Gastrocnemius medialis (tissue), 4 donors: ENCODE measurements at regions not wholly inside any gene's neighbourhood (a gene's known extent, or its start where the extent isn't known, plus 50 kb on each side); places are given as distances from the start of the nearest gene placed in this dataset.

ENCODE experiments used
- CTCF ChIP-seq, 5 experiments: fragments of 450-650 bp in 3 of 5; fragments of 200-600 bp in 2 of 5; sonication (generic) in 2 of 5; IDR thresholded peaks in 4 of 5; conservative IDR thresholded peaks in 1 of 5; 1 replicate in 4 of 5; 2 replicates in 1 of 5; pipeline ENCODE4 v1.5.1; 2016 to 2019; ENCODE audit warnings: antibody characterized with exemption in 5 of 5, mild to moderate bottlenecking in 3 of 5, moderate library complexity in 3 of 5
- POLR2A ChIP-seq, 2 donors: fragments of 450-650 bp; IDR thresholded peaks; one replicate each; pipeline ENCODE4 v1.6.1; 2017; ENCODE audit warnings: antibody characterized with exemption in 2 of 2, mild to moderate bottlenecking in 2 of 2, moderate library complexity in 2 of 2

GRCh38 chr2:237208373-237209260, 122.9 kb downstream of the COPS8 start:
- TF ChIP-seq POLR2A (IDR thresholded peaks at IDR 0.05), result no peak
- no peak for TF ChIP-seq CTCF (IDR thresholded peaks at IDR 0.05 in 4 of 5, conservative IDR thresholded peaks at IDR 0.05 in 1 of 5)
